OCI-LY1 (cell line): ENCODE measurements at regions not wholly inside any gene's neighbourhood (a gene's known extent, or its start where the extent isn't known, plus 50 kb on each side); places are given as distances from the start of the nearest gene placed in this dataset.

ENCODE experiments used
- CTCF ChIP-seq: fragments of 200-600 bp; sonication (generic), shearing (Covaris generic); IDR thresholded peaks from 2 replicates; pipeline ENCODE4 v1.5.1; 2017; ENCODE audit warnings: mild to moderate bottlenecking, antibody characterized with exemption, low read length, moderate library complexity, mixed read lengths
- EZH2 ChIP-seq: fragments of 200-600 bp; sonication (generic), shearing (Covaris generic); IDR thresholded peaks from 2 replicates; pipeline ENCODE4 v1.8.0; 2017; ENCODE audit warnings: borderline replicate concordance, mixed run types, mild to moderate bottlenecking, antibody characterized with exemption, low read length, moderate library complexity, mixed read lengths

GRCh38 chr2:238667008-238667407, 180.9 kb upstream of the TWIST2 start:
- TF ChIP-seq CTCF = no peak
- no peak for TF ChIP-seq EZH2
